Fibroblast of lung (primary cell): ENCODE measurements at regions not wholly inside any gene's neighbourhood (a gene's known extent, or its start where the extent isn't known, plus 50 kb on each side); places are given as distances from the start of the nearest gene placed in this dataset.

Experiments used
- DNase-seq, 2 donors: peaks; one replicate each; pipeline versions ENCODE4 v3.0.0 to v3.0.0-alpha.2; 2010; ENCODE audit warnings: low read depth in 2 of 2
- H2AFZ ChIP-seq: 2 replicates; pipeline ENCODE4 v1.5.1; 2012; ENCODE audit warnings: low read length, control low read depth, inconsistent platforms
- H3K27ac ChIP-seq: 2 replicates; pipeline ENCODE4 v1.5.1; 2011; ENCODE audit warnings: low read length, control low read depth; ENCODE audit not compliant: insufficient read depth
- H3K27me3 ChIP-seq: 2 replicates; pipeline ENCODE4 v1.5.1; 2011; ENCODE audit warnings: mild to moderate bottlenecking, low read length; ENCODE audit not compliant: control insufficient read depth, insufficient read depth
- H3K36me3 ChIP-seq: 2 replicates; pipeline ENCODE4 v1.5.1; 2011; ENCODE audit warnings: low read length; ENCODE audit not compliant: control insufficient read depth, insufficient read depth
- H3K4me1 ChIP-seq: 2 replicates; pipeline ENCODE4 v1.5.1; 2011; ENCODE audit warnings: low read length; ENCODE audit not compliant: control insufficient read depth, insufficient read depth; ENCODE audit errors: extremely low read depth
- H3K4me2 ChIP-seq: 2 replicates; pipeline ENCODE4 v1.5.1; 2011; ENCODE audit warnings: low read length, control low read depth; ENCODE audit not compliant: insufficient read depth; ENCODE audit errors: extremely low read depth
- H3K4me3 ChIP-seq, 4 experiments: fragments of 200-600 bp in 1 of 4; sonication (generic) in 1 of 4; replicated peaks in 1 of 4; 2 replicates each; pipeline ENCODE4 v1.5.1; 2011 to 2016; ENCODE audit warnings: low read length in 4 of 4, low read depth in 3 of 4, mild to moderate bottlenecking in 3 of 4, control low read depth in 2 of 4, inconsistent platforms in 1 of 4, mixed read lengths in 1 of 4; ENCODE audit not compliant: insufficient read depth in 1 of 4; ENCODE audit errors: control extremely low read depth in 1 of 4
- H3K79me2 ChIP-seq: 2 replicates; pipeline ENCODE4 v1.5.1; 2012; ENCODE audit warnings: mild to moderate bottlenecking, low read length, inconsistent platforms; ENCODE audit not compliant: control insufficient read depth, insufficient read depth
- H3K9ac ChIP-seq: 2 replicates; pipeline ENCODE4 v1.5.1; 2011; ENCODE audit warnings: mild to moderate bottlenecking, low read length, control low read depth; ENCODE audit not compliant: insufficient read depth
- H3K9me3 ChIP-seq: 2 replicates; pipeline ENCODE4 v1.5.1; 2012; ENCODE audit warnings: low read depth, low read length; ENCODE audit not compliant: control insufficient read depth, insufficient read depth
- H4K20me1 ChIP-seq: 2 replicates; pipeline ENCODE4 v1.5.1; 2011; ENCODE audit warnings: low read length; ENCODE audit not compliant: control insufficient read depth, insufficient read depth; ENCODE audit errors: extremely low read depth
- CTCF ChIP-seq, 2 donors: IDR thresholded peaks in 1 of 2; conservative IDR thresholded peaks in 1 of 2; 1 replicate in 1 of 2; 2 replicates in 1 of 2; pipeline ENCODE4 v1.5.1; 2011 to 2012; ENCODE audit warnings: low read length in 2 of 2, control low read depth in 1 of 2, inconsistent platforms in 1 of 2, low read depth in 1 of 2, mild to moderate bottlenecking in 1 of 2
- EZH2 ChIP-seq: IDR thresholded peaks from 2 replicates; pipeline ENCODE4 v1.5.1; 2012; ENCODE audit warnings: low read length, control low read depth, mild to moderate bottlenecking; ENCODE audit errors: missing control alignments

GRCh38 chr12:104902125-104902524 is 56.0 kb downstream of the SLC41A2 start:
- no peak overlapping the region for H3K27ac ChIP-seq
- no peaks in the 10 kb centered on the region for H3K4me1 ChIP-seq
- no peak for DNase-seq
- TF ChIP-seq EZH2 (no peak), CTCF (conservative IDR thresholded peaks at IDR 0.05 in 1 of 2, IDR thresholded peaks at IDR 0.05 in 1 of 2; ENCODE audit: low read depth in 1 of 2, low read length in 2 of 2) (no peak)
- H2AFZ ChIP-seq, result no peak overlapping the region
- no peak overlapping the region for H3K4me2 ChIP-seq
- H3K9ac ChIP-seq, result no peak overlapping the region
- H4K20me1 ChIP-seq, result no peaks in the 10 kb centered on the region
- no peaks in the 10 kb centered on the region for H3K27me3 ChIP-seq
- H3K79me2 ChIP-seq, result no peaks in the 10 kb centered on the region
- H3K9me3 ChIP-seq, result no peaks in the 10 kb centered on the region
- H3K36me3 ChIP-seq, result no peaks in the 10 kb centered on the region
- H3K4me3 ChIP-seq, result no peak overlapping the region

GRCh38 chr12:104896710-104897109 is 61.4 kb downstream of the SLC41A2 start:
- TF ChIP-seq CTCF (conservative IDR thresholded peaks at IDR 0.05 in 1 of 2, IDR thresholded peaks at IDR 0.05 in 1 of 2; ENCODE audit: low read depth in 1 of 2, low read length in 2 of 2) (no peak), EZH2 (no peak)
- Histone ChIP-seq H3K4me1 (no peaks in the 10 kb centered on the region), H3K27ac (no peak overlapping the region), H3K9me3 (no peaks in the 10 kb centered on the region), H3K27me3 (no peaks in the 10 kb centered on the region), H3K79me2 (no peaks in the 10 kb centered on the region), H3K4me3 (no peak overlapping the region), H3K36me3 (no peaks in the 10 kb centered on the region), H3K9ac (no peak overlapping the region), H2AFZ (no peak overlapping the region), H4K20me1 (no peaks in the 10 kb centered on the region), H3K4me2 (no peak overlapping the region)
- DNase-seq, result no peak

GRCh38 chr12:104896146-104896545 is 61.9 kb downstream of the SLC41A2 start:
- no peaks in the 10 kb centered on the region for H3K27me3 ChIP-seq
- H3K4me2 ChIP-seq, result no peak overlapping the region
- no peak for DNase-seq
- TF ChIP-seq EZH2 (no peak), CTCF (conservative IDR thresholded peaks at IDR 0.05 in 1 of 2, IDR thresholded peaks at IDR 0.05 in 1 of 2; ENCODE audit: low read depth in 1 of 2, low read length in 2 of 2) (no peak)
- H3K9me3 ChIP-seq, result no peaks in the 10 kb centered on the region
- H2AFZ ChIP-seq, result no peak overlapping the region
- H3K79me2 ChIP-seq, result no peaks in the 10 kb centered on the region
- H3K36me3 ChIP-seq, result no peaks in the 10 kb centered on the region
- no peaks in the 10 kb centered on the region for H3K4me1 ChIP-seq
- no peak overlapping the region for H3K4me3 ChIP-seq
- no peak overlapping the region for H3K9ac ChIP-seq
- no peaks in the 10 kb centered on the region for H4K20me1 ChIP-seq
- no peak overlapping the region for H3K27ac ChIP-seq
